Embryonic facial prominence (tissue), 1 donor: ENCODE measurements at regions not wholly inside any gene's neighbourhood (a gene's known extent, or its start where the extent isn't known, plus 50 kb on each side); places are given as distances from the start of the nearest gene placed in this dataset.
"Not testable (repeated sequence)": the region's sequence is repeated elsewhere in the genome, so short reads cannot be mapped to it uniquely, and the experiment has no call there.

Experiments
- DNase-seq: peaks from one replicate; pipeline ENCODE4 v3.0.0-alpha.2; 2016; ENCODE audit errors: extremely low spot score

GRCh38 chr5:96101358-96102089, 139.9 kb upstream of the ELL2 start:
- no peak for DNase-seq

DNA sequence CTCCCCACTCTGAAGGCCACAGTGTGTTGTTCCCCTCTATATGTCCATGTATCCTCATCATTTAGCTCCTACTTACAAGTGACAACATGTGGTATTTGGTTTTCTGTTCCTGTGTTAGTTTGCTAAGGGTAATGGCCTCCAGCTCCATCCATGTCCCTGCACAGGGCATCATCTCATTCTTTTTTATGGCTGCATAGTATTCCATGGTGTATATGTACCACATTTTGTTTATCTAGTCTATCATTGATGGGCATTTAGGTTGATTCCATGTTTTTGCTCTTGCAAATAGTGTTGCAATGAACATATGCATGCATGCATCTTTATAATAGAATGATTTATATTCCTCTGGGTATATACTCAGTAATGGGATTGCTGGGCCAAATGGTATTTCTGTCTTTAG, 135.8 kb upstream of the ELL2 start:
- DNase-seq = not testable (repeated sequence)

DNA sequence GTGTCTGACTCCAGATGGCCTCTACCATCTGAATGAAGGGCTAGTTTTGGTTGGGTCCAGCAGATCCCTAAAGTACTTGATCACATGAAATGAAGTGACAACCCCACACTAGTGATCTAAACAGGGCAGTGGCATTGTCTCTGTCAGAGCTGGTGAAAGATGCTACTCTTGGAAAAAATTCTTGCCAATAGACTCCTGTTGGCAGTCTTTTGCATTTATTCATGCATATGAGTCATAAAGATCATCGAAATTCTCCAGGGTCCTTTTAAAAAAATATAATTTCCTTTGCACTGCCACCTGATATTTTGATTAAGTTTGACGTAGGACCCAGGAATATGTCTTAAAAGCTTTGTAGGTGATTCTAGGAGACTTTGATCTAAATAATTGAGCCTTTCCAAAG, 135.1 kb upstream of the ELL2 start:
- no peak for DNase-seq

- DNase-seq = no peak
Measured at GRCh38 chr5:96094904-96095303, 133.3 kb upstream of the ELL2 start.

DNA sequence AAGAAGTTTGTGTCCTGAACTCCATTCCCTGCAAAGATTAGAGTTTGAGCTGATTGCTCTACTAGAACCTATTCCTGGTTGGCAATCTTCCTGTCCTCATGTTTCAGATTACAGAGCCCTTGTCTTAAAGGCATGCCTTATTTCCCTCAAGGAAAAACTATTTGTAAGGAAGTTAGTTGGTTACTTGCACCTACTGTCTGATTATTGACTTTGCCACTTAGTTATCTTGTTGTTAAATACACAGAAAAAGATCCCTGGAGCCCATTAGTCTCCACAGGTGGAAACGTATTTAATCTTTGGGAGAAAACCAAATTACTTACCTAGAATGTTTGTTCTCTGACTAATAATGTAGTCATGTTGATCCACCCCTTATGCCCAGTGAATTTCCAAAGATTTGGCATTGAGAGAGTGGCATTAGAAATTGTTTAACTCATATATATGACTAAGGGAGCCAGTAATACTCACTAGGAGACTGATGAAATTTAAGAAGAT, 132.3 kb upstream of the ELL2 start:
- no peak for DNase-seq

GRCh38 chr5:96093340-96093739, 131.7 kb upstream of the ELL2 start:
- DNase-seq = no peak

DNA sequence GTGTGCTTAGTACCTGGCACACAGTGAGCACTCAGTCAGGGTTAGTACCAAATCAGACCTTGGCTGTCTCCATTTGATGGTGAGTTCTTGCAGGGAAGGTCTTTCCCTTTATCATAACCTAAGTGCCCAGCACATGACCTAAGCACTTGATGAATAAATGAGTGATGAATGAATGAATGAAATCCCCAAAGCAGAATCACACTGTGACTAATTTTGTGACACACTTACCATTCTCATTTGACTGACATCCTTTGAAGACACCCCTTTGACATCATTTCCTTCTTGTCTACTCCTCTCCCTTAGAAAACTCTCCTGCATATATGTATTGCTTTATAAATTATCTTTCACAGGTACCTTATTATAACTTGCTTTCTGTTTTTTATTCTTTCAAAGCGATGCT, 130.2 kb upstream of the ELL2 start:
- no peak for DNase-seq

- no peak for DNase-seq
Measured at GRCh38 chr5:96090215-96090614, 128.6 kb upstream of the ELL2 start.

DNA sequence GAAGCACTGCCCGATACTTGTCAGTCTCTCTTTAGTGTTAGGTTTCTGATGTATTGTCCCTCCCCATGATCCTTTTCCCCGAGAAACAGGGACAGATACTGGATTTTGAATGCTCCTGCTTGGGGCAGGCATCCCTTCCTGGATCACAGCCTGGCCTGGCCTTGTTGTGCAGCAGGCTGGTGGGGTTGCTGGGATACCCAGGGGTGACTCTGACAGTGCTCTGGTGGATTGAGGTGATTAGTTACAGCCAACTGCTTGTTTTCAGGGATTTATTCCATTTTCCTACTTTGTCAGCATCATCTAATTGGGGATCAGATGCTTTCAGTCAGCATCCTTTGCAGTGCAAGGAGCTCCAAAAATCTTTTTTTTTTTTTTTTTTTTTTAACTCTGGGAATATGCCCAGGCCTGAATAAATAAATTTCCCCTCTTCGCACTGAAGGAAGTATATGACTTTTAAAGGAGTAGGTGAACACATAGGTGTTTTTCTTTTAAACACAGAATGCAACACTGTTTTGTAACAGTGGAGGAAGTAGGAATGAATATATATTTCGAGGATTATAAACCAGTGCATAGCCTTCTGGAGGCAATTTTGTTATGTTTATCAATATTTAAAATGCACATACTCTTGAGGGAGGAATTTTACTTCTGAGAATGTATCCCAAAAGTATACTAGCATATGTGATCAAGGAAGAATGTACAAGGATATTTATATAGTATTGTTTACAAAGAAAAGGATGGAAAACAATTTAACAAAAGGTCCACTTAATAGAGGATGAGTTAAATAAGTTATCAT, 127.3 kb upstream of the ELL2 start:
- no peak for DNase-seq

GRCh38 chr5:96087939-96088338, 126.3 kb upstream of the ELL2 start:
- DNase-seq = no peak

DNA sequence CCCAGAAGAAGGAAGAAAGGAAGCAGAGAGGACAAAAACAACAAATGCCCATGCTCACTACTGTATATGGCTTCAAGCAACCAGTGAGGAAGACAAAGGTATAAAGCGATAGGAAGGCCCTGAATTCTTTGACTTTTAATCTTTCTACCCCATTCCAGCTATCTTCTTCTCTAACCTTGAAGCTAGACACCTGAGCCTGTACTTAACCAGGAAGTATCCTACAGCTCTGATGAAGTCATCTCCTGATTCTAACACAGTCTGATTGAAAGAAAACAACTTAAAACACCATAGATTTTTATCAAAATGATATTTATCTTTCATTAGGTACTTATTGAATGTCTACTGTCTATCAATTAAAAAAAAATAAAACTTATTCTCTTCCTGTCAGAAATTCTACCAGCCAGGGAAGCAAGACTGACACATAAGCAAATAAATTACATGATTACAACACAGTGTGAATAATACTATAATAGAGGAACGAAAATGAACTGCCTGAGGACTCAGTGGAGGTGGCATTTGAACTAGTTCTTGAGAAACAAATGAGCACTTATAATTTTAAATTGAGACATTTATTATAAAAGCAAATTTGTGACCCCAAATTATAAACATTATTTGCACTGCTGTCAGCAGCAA, 123.3 kb upstream of the ELL2 start:
- DNase-seq = no peak

DNA sequence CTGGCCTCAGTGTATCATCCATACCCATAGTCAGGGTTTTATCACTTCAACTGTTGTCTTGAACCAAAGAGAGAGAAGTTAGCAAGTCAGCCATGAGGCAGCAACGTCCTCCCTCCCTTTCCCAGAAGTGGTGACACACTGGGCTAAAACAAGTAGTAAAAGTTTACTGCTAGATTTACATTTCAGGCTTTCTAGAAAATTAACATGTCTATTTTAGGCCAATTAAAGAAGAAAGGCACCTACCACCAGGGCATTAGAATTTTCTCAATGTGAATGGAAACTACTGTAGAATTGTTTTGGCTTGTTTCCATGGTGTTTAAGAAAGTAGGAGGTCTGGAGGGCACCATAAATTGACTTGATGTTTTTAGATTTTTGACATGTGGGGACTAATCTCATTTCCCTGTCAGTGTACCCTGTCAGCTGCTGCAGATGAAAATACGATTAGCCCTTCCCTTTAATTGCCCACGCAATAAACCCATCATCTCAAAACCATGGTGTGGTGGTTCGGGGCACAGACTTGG, 121.8 kb upstream of the ELL2 start:
- no peak for DNase-seq

DNA sequence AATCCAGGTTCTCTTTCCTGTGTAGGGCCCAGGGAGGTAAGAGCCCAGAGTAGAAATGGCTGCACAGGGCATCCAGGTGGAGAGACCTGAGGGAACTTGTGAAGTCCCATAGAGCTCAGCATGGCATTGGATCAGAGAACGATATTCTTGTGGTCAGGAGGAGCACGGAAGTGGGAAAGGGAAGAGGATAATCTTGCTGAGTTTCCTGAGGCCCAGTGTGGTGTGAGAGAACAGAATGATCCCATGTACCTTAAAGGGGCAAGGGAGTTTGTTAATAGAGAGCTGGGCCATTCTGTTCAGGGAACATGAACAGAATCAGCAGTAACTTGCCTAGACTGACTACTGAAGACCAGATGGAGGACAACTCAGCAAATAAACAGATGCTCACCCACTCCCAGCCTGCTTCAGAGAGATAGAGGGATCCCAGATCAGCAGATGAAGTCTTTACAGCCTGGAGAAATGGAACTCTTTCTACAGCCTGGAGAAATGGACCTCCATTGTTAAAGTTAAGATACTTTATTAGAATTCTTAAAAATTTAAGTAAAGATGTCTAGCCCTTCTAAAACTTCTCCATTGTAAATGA, 119.7 kb upstream of the ELL2 start:
- no peak for DNase-seq

DNA sequence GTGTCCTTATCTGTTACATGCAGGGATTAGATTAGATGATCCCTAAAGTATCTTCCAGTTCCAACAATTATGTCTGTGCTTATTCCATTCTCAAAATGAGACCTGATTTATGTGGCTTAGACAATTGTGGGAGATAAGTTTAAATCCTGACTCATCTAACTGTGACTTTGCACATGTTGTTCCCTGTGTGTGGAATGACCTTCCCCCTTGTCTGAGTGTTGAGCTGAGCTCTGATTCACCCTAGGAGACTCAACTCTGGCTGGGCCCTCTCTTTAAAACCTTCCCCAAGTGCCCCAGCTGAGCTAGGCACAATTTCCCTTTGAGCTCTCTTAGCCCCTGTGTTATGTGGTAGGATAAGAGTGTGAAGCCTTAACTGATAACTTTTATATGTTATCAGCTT, 118.9 kb upstream of the ELL2 start:
- DNase-seq = no peak

DNA sequence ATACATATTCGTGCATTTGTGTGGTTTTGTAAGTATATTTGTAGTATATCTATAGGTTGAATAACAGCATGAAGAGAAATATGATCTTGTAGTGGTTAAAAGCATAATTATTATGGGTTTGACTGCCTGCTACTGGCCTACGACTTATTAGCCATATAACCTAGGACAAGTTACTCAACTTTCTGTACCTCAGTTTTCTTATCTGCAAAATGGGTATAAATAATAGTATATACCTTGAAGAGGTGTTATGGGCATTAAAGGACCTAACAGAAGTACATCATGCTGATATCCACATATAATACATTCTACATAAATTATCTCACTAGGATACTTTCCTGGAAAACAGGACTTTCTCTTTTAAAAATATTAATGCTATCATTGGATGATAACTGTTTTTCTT, 118.3 kb upstream of the ELL2 start:
- DNase-seq = no peak

DNA sequence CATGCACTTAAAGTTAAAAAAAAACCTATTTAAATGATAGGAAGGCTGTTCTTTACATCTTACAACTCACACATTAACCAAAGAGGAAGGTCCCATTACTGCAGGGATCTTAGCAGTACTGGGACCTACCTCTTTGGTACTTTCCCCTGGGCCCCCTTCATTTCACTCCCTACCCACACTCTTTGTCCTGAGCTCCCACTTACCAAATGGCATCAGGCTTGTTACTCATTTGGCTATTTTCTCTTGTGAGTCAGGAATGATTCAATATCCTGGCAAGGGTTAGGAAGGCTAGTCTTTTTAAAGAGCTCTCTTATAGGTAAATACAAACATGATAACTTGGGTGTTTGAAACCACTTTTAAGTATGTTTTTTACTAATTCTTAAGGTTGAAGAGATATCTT, 117.4 kb upstream of the ELL2 start:
- no peak for DNase-seq

- DNase-seq = no peak
Measured at GRCh38 chr5:96076451-96076850, 114.8 kb upstream of the ELL2 start.

DNA sequence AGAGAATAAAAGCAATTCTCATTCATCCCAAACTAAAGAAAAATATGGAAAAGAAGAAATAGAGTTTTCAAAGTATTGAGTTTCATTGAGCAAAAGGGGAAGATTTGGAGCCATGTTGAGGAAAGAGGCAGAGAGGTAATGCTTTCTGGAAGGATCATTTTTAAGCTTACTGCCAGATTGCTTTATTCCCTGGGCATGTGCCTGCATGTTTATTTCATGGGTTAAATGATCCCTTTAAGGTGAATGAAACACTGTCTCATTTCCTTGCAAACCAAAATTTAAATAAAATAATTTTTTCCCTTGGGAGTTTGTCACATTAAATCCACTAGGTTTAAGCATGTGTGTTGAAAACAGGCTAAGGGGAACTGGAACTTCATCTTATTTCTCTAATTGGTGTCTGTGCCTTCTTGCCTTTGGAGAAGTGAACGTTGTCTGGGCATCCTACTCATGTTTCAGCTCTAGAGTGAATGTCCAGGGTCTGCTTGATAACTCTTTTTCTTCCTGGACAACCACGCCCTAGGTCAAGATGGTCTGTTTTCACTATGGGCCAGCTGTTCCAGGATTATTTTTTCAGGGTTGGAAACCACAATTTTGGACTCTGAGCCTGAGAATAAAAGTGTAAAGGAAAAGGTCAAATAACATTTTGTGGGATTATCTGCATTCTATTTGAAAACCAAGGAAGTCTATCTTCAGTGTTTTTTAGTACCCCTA, 114.1 kb upstream of the ELL2 start:
- DNase-seq = no peak

DNA sequence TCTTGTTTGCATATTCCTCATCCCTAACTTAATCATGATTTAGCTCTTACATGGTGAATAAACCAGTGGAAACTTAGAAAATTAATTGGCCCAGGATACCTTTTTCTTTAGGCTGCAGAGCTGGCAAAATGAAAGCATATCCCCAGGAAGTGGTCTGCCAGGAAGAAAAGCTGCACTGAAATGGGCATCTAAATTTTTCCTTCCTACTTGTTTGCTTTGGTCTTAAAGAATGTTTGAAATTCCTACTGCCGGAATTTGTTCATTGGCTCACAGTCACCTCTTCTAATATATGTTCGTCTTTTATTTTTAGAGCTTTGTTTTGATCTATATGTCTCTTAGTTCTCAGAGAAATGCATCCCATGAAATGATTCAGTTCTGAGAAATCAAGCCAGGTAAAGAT, 113.2 kb upstream of the ELL2 start:
- DNase-seq = no peak

DNA sequence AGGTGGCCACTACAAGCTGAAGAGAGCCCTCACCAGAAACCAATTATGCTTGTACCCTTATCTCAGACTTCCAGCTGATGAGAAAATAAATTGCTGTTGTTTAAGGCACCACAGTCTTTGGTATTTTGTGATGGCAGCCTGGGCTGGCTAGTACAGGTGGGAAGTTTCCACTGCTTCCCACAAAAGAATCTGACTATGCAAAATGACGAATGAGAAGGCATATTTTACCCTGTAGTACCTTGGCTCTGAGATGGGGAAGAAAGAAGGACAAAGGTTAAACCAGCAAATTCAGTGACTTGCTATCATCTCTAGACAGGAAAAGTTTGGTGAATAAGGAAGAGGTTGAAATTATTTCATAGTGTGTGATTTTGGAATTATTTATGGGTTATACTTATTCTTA, 112.8 kb upstream of the ELL2 start:
- no peak for DNase-seq

DNA sequence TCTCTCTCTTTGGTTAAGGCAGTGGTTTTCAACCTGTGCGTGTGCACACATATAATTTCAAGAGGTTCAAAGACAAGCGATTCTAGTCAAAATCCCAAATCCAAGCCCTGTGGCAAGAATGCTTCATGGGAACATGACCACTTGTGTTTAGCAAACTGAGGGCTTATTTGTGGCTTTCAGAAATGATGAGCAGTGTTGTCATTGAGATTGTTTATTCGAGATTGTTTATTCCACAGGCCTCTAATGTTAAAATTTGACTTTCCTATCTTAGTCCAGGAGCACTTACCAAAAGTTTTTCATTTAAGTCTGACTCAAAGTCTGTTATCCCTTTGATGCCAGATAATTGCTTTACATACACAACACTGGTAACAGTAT, 111.1 kb upstream of the ELL2 start:
- no peak for DNase-seq
